ENCODE measurements at regions not wholly inside any gene's neighbourhood (a gene's known extent, or its start where the extent isn't known, plus 50 kb on each side); places are given as distances from the start of the nearest gene placed in this dataset.

DNA sequence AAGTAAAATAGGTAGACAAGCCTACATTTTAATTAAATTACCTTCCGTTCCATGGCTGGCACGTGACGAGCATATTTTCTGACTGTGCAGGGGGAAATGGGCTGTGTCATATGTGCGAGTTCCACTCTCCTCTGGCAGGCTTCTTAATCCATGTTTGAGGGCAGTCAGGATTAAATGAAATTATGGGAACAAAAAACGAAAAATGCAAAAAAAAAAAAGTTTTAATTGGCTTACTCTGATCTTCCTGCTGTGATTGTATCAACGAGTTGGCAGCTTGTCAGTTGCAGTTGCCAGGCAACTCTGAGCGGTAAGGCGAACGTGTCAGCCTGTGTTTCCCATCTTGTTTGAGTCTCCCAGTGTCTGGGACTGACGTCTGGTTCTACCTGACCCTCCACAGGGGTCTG, 302.9 kb upstream of the XYLT1 start:
- no peaks in the 10 kb centered on the region for H3K79me2 ChIP-seq (ENCODE audit: insufficient read depth, low read length)
- peaks cover 0 to 4% of the 10 kb centered on the region in 2 experiments; a peak in 1 of 5 replicates for H3K27me3 ChIP-seq (ENCODE audit: control insufficient read depth in 1 of 2, insufficient read depth in 2 of 2, low read length in 2 of 2)
- ATAC-seq = no peak
- H4K20me1 ChIP-seq (ENCODE audit: insufficient read depth, low read length) = no peaks in the 10 kb centered on the region
- TF ChIP-seq ATF7-NPFF (CRISPR knock-in tag; IDR thresholded peaks at IDR 0.05; ENCODE audit: low read depth) = no peak
- TF ChIP-seq, protein P1, sequence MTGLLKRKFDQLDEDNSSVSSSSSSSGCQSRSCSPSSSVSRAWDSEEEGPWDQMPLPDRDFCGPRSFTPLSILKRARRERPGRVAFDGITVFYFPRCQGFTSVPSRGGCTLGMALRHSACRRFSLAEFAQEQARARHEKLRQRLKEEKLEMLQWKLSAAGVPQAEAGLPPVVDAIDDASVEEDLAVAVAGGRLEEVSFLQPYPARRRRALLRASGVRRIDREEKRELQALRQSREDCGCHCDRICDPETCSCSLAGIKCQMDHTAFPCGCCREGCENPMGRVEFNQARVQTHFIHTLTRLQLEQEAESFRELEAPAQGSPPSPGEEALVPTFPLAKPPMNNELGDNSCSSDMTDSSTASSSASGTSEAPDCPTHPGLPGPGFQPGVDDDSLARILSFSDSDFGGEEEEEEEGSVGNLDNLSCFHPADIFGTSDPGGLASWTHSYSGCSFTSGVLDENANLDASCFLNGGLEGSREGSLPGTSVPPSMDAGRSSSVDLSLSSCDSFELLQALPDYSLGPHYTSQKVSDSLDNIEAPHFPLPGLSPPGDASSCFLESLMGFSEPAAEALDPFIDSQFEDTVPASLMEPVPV (CRISPR knock-in tag; IDR thresholded peaks at IDR 0.05) = no peak
- TF ChIP-seq THYN1 (CRISPR knock-in tag; IDR thresholded peaks at IDR 0.05; ENCODE audit: borderline replicate concordance, low read depth) = no peak
- TF ChIP-seq DNMT3B (CRISPR knock-in tag; conservative IDR thresholded peaks at IDR 0.05) = no peak
- TF ChIP-seq NFIC (IDR thresholded peaks at IDR 0.05; ENCODE audit: low read length) = no peak
- TF ChIP-seq ZNF253 (CRISPR knock-in tag; IDR thresholded peaks at IDR 0.05; ENCODE audit: borderline replicate concordance) = no peak
- no peak for TF ChIP-seq CC2D1A (CRISPR knock-in tag; IDR thresholded peaks at IDR 0.05)
- TF ChIP-seq, protein P2, sequence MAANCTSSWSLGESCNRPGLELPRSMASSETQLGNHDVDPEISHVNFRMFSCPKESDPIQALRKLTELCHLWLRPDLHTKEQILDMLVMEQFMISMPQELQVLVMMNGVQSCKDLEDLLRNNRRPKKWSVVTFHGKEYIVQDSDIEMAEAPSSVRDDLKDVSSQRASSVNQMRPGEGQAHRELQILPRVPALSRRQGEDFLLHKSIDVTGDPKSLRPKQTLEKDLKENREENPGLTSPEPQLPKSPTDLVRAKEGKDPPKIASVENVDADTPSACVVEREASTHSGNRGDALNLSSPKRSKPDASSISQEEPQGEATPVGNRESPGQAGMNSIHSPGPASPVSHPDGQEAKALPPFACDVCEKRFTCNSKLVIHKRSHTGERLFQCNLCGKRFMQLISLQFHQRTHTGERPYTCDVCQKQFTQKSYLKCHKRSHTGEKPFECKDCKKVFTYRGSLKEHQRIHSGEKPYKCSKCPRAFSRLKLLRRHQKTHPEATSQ (CRISPR knock-in tag; IDR thresholded peaks at IDR 0.05; ENCODE audit: borderline replicate concordance) = no peak
- no peak for TF ChIP-seq NFYC (CRISPR knock-in tag; IDR thresholded peaks at IDR 0.05)
- TF ChIP-seq ZNF792 (CRISPR knock-in tag; IDR thresholded peaks at IDR 0.05) = no peak
- TF ChIP-seq KDM2A (CRISPR knock-in tag; IDR thresholded peaks at IDR 0.05; ENCODE audit: borderline replicate concordance, low read depth) = no peak
- no peak for TF ChIP-seq PLRG1 (conservative IDR thresholded peaks at IDR 0.05)
- TF ChIP-seq TBX3 (IDR thresholded peaks at IDR 0.05; ENCODE audit: borderline replicate concordance) = no peak
- no peak for TF ChIP-seq MEIS1 (CRISPR knock-in tag; IDR thresholded peaks at IDR 0.05; ENCODE audit: borderline replicate concordance)
- TF ChIP-seq, protein P3, sequence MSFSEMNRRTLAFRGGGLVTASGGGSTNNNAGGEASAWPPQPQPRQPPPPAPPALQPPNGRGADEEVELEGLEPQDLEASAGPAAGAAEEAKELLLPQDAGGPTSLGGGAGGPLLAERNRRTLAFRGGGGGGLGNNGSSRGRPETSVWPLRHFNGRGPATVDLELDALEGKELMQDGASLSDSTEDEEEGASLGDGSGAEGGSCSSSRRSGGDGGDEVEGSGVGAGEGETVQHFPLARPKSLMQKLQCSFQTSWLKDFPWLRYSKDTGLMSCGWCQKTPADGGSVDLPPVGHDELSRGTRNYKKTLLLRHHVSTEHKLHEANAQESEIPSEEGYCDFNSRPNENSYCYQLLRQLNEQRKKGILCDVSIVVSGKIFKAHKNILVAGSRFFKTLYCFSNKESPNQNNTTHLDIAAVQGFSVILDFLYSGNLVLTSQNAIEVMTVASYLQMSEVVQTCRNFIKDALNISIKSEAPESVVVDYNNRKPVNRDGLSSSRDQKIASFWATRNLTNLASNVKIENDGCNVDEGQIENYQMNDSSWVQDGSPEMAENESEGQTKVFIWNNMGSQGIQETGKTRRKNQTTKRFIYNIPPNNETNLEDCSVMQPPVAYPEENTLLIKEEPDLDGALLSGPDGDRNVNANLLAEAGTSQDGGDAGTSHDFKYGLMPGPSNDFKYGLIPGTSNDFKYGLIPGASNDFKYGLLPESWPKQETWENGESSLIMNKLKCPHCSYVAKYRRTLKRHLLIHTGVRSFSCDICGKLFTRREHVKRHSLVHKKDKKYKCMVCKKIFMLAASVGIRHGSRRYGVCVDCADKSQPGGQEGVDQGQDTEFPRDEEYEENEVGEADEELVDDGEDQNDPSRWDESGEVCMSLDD (CRISPR knock-in tag; IDR thresholded peaks at IDR 0.05; ENCODE audit: borderline replicate concordance) = no peak
- H3K27ac ChIP-seq (ENCODE audit: extremely low read length, insufficient read depth, low read length) = no peak overlapping the region
- POLR2A ChIA-PET = no interaction called here
- no TSS peak for BruUV-seq (replicated peaks)
- no peaks in the 10 kb centered on the region for H3K4me1 ChIP-seq (ENCODE audit: insufficient read depth, low read length)
- no peak overlapping the region for H3K4me3 ChIP-seq (replicated peaks in 1 of 3; ENCODE audit: insufficient read depth in 1 of 3, low read depth in 2 of 3, low read length in 3 of 3)
- in situ Hi-C loops (cut with HindIII; ENCODE audit: extremely low pct_ligation_motif_present, low pct_unique_long_range_greater_than_20kb) (no loop called here), intact Hi-C loops (cut with micrococcal nuclease; ENCODE audit: unreplicated experiment) (no loop called here)
- 12% methylated on average over 10 of the region's 10 CpGs for WGBS (ENCODE audit: low lambda C conversion rate)
- no peaks in the 10 kb centered on the region for H3K36me3 ChIP-seq (replicated peaks in 1 of 2; ENCODE audit: control insufficient read depth in 1 of 2, insufficient read depth in 2 of 2, low read length in 2 of 2)
- H3K4me2 ChIP-seq (ENCODE audit: low read depth, low read length) = no peak overlapping the region
- CTCF ChIA-PET (ENCODE audit: low intra/inter-chr PET ratio, low total read pairs) = no interaction called here
- no peak for DNase-seq (ENCODE audit: low spot score)
- H3K9me3 ChIP-seq (ENCODE audit: low read length) = no peaks in the 10 kb centered on the region
- no peak overlapping the region for H3K9ac ChIP-seq (ENCODE audit: insufficient read depth, low read depth, low read length)
- H2AFZ ChIP-seq (ENCODE audit: low read length) = no peak overlapping the region
- FAIRE-seq = no peak

Data from HepG2 (cell line).